ENCODE measurements at regions not wholly inside any gene's neighbourhood (a gene's known extent, or its start where the extent isn't known, plus 50 kb on each side); places are given as distances from the start of the nearest gene placed in this dataset.

DNA sequence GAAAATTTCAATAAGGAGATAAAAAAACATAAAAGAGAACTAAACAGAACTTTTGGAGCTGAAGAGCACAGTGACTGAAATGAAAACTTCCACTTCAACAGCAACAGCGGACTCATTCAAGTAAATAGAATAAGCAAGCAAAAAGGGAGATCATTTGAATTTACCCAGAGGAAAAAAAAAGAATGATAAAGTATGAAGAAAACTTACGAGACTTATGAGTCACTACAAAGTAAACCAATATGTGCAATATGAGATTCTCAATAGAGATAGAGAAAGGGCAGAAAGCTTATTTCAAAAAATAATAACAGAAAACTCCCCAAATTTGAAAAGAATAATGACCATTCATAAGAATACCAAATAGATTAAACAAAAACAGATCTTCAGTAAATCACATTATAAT lies 1605.7 kb upstream of the CDH6 start:
- POLR2A ChIA-PET, result no interaction called here
- no peak overlapping the region for H3K27ac Mint-ChIP-seq
- no peak overlapping the region for H3K4me3 Mint-ChIP-seq
- no peak for ATAC-seq
- CTCF ChIA-PET, result no interaction called here
- no peaks in the 10 kb centered on the region for H3K36me3 Mint-ChIP-seq (ENCODE audit: low read depth)
- H3K27me3 Mint-ChIP-seq, result no peaks in the 10 kb centered on the region
- DNase-seq, result no peak
- intact Hi-C loops (cut with micrococcal nuclease), result no loop called here
- H3K9me3 Mint-ChIP-seq, result peaks cover 16% of the 10 kb centered on the region
- TF ChIP-seq, protein P1, sequence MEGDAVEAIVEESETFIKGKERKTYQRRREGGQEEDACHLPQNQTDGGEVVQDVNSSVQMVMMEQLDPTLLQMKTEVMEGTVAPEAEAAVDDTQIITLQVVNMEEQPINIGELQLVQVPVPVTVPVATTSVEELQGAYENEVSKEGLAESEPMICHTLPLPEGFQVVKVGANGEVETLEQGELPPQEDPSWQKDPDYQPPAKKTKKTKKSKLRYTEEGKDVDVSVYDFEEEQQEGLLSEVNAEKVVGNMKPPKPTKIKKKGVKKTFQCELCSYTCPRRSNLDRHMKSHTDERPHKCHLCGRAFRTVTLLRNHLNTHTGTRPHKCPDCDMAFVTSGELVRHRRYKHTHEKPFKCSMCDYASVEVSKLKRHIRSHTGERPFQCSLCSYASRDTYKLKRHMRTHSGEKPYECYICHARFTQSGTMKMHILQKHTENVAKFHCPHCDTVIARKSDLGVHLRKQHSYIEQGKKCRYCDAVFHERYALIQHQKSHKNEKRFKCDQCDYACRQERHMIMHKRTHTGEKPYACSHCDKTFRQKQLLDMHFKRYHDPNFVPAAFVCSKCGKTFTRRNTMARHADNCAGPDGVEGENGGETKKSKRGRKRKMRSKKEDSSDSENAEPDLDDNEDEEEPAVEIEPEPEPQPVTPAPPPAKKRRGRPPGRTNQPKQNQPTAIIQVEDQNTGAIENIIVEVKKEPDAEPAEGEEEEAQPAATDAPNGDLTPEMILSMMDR (IDR thresholded peaks at IDR 0.05), result no peak
- H3K4me1 Mint-ChIP-seq (ENCODE audit: low read depth), result no peaks in the 10 kb centered on the region

DNA sequence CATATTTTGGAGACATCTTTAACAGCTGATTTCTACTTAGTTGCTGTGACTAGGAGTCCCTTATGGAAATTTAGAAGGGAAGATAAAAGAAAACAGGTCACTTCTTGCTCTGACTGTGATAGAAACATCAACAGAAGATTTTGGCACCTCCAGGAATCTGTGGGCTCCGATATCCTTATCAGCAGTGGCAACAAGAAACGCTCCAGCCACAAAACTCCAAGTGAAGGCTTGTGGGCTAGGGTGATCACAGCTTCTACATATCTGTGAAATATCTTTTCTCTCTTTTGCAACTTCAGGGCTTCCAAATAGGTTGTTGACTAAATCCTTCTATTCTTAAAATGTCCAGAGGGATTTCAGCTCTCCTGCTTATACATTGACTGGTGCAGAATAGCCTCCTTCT lies 1625.5 kb upstream of the CDH6 start:
- intact Hi-C loops (cut with micrococcal nuclease), result no loop called here
- Mint-ChIP-seq H3K27ac (no peak overlapping the region), H3K27me3 (no peaks in the 10 kb centered on the region), H3K4me3 (no peak overlapping the region), H3K9me3 (peaks cover 11% of the 10 kb centered on the region), H3K36me3 (ENCODE audit: low read depth) (no peaks in the 10 kb centered on the region), H3K4me1 (ENCODE audit: low read depth) (no peaks in the 10 kb centered on the region)
- DNase-seq, result no peak
- POLR2A ChIA-PET, result no interaction called here
- ATAC-seq, result no peak
- CTCF ChIA-PET, result no interaction called here
- TF ChIP-seq, protein P1 (IDR thresholded peaks at IDR 0.05), result no peak

DNA sequence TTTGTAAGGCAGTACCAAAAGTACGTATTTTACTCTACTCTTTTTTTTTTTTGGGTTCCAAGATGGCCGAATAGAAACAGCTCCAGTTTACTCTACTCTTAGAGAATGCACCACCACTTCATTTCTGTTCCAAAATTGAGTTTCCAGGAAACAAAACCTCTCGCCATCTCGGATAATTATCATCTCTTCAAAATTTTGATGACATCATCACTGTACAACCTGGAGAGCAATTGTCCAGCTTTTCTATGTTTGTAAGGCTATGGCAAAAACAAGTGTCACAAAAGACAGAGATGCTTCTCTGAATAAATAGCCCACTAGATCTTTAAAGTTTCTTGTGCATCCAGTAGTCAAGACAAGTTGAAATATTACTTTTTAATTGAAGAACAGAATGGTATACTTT lies 1631.9 kb upstream of the CDH6 start:
- ChIA-PET POLR2A (no interaction called here), CTCF (no interaction called here)
- no peak overlapping the region for H3K4me3 Mint-ChIP-seq
- DNase-seq, result no peak
- H3K9me3 Mint-ChIP-seq, result peaks cover 5% of the 10 kb centered on the region
- intact Hi-C loops (cut with micrococcal nuclease), result no loop called here
- no peak for ATAC-seq
- H3K27ac Mint-ChIP-seq, result no peak overlapping the region
- H3K36me3 Mint-ChIP-seq (ENCODE audit: low read depth), result no peaks in the 10 kb centered on the region
- H3K27me3 Mint-ChIP-seq, result no peaks in the 10 kb centered on the region
- TF ChIP-seq, protein P1 (IDR thresholded peaks at IDR 0.05), result no peak
- no peaks in the 10 kb centered on the region for H3K4me1 Mint-ChIP-seq (ENCODE audit: low read depth)

DNA sequence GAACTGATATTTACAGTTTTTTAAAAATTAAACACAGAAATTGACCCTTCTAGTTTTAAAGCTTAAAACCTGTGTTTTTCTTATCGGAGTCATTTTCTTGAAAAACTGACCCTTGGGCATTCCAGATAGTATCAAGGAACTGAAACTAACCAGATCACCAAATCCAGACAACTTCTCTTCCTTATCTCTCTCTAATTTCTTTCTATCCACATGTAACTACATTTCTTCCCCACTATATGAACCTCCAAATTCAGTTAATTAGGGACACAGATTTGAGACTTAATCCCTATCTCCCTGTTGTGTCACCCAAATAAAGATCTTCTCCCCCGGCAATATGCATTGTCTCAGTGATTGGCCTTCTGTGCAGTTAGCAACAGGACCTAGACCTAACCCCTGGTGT lies 1643.0 kb upstream of the CDH6 start:
- Mint-ChIP-seq H3K9me3 (peaks cover 17% of the 10 kb centered on the region), H3K27ac (no peak overlapping the region), H3K4me3 (no peak overlapping the region), H3K36me3 (ENCODE audit: low read depth) (no peaks in the 10 kb centered on the region), H3K27me3 (no peaks in the 10 kb centered on the region), H3K4me1 (ENCODE audit: low read depth) (no peaks in the 10 kb centered on the region)
- ChIA-PET CTCF (no interaction called here), POLR2A (no interaction called here)
- DNase-seq (no peak), ATAC-seq (no peak)
- intact Hi-C loops (cut with micrococcal nuclease), result no loop called here
- TF ChIP-seq, protein P1 (IDR thresholded peaks at IDR 0.05), result no peak

DNA sequence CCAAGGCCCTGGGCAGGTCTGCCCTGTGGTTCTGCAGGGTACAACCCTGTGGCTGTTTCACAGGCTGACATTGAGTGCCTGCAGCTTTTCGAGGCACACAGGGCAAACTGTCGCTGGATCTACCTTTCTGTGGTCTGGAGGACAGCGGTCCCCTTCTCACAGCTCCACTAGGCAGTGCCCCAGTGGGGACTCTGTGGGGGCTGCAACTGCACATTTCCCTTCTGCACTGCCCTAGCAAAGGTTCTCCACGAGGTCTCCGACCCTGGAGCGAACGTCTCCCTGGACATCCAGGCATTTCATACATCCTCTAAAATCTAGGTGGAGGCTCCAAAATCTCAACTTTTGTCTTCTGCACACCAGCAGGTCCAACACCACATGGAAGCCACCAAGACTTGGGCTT lies 1645.2 kb upstream of the CDH6 start:
- H3K27me3 Mint-ChIP-seq, result no peaks in the 10 kb centered on the region
- ChIA-PET POLR2A (no interaction called here), CTCF (no interaction called here)
- no peaks in the 10 kb centered on the region for H3K36me3 Mint-ChIP-seq (ENCODE audit: low read depth)
- DNase-seq (no peak), ATAC-seq (no peak)
- no peaks in the 10 kb centered on the region for H3K4me1 Mint-ChIP-seq (ENCODE audit: low read depth)
- TF ChIP-seq, protein P1 (IDR thresholded peaks at IDR 0.05), result no peak
- no peak overlapping the region for H3K4me3 Mint-ChIP-seq
- intact Hi-C loops (cut with micrococcal nuclease), result no loop called here
- peaks cover 13% of the 10 kb centered on the region for H3K9me3 Mint-ChIP-seq
- H3K27ac Mint-ChIP-seq, result no peak overlapping the region
